B cell (primary cell): ENCODE measurements at regions not wholly inside any gene's neighbourhood (a gene's known extent, or its start where the extent isn't known, plus 50 kb on each side); places are given as distances from the start of the nearest gene placed in this dataset.

Source experiments
- ATAC-seq: fragments of 200-7000 bp; cut with Tn5 transposase; one replicate; pipeline ENCODE4 v1.10.0; 2021; ENCODE audit warnings: low read depth, mild to moderate bottlenecking, moderate number of reproducible peaks, moderate library complexity
- CTCF ChIA-PET: fragments of 350-600 bp; sonication (Branson Sonifier 250); formaldehyde crosslinking; loops from one replicate; lab custom pipeline; 2021; ENCODE audit warnings: antibody characterized with exemption, inconsistent platforms; lab: Charles Lee
- POLR2A ChIA-PET: fragments of 350-600 bp; sonication (Branson Sonifier 250); formaldehyde crosslinking; loops from one replicate; lab custom pipeline; 2021; ENCODE audit warnings: antibody characterized with exemption; lab: Charles Lee
- DNase-seq: peaks from one replicate; pipeline ENCODE4 v3.0.0; 2013
- H2AFZ ChIP-seq: 2 replicates; pipeline ENCODE4 v1.6.1; 2012; ENCODE audit warnings: mild to moderate bottlenecking, low read depth, low read length; ENCODE audit not compliant: insufficient read depth, poor library complexity, severe bottlenecking
- H3K27ac ChIP-seq, 2 donors: 1 replicate in 1 of 2; 2 replicates in 1 of 2; pipeline ENCODE4 v1.5.1; 2012 to 2013; ENCODE audit warnings: low read length in 2 of 2, mild to moderate bottlenecking in 2 of 2, moderate library complexity in 1 of 2
- H3K27me3 ChIP-seq, 4 experiments: fragments of 200-600 bp in 1 of 4; sonication (generic) in 1 of 4; replicated peaks in 1 of 4; 1 replicate in 2 of 4; 2 replicates in 2 of 4; pipeline versions ENCODE4 v1.6.1 to v1.7.0; 2013 to 2016; ENCODE audit warnings: low read length in 3 of 4, mild to moderate bottlenecking in 2 of 4, mixed read lengths in 1 of 4, moderate library complexity in 1 of 4; ENCODE audit not compliant: insufficient read depth in 4 of 4, control insufficient read depth in 3 of 4; ENCODE audit errors: control extremely low read depth in 1 of 4
- H3K36me3 ChIP-seq, 2 experiments: replicated peaks in 1 of 2; 1 replicate in 1 of 2; 2 replicates in 1 of 2; pipeline versions ENCODE4 v1.6.1 to v1.7.1; 2013; ENCODE audit warnings: low read length in 1 of 2; ENCODE audit not compliant: insufficient read depth in 2 of 2, control insufficient read depth in 1 of 2; ENCODE audit errors: control extremely low read depth in 1 of 2, extremely low read depth in 1 of 2
- H3K4me1 ChIP-seq, 2 donors: fragments of 200-600 bp in 1 of 2; sonication (generic) in 1 of 2; 1 replicate in 1 of 2; 2 replicates in 1 of 2; pipeline versions ENCODE4 v1.5.1 to v1.6.1; 2013 to 2017; ENCODE audit warnings: low read length in 2 of 2; ENCODE audit not compliant: control insufficient read depth in 2 of 2, insufficient read depth in 2 of 2
- H3K4me2 ChIP-seq: replicated peaks from 2 replicates; pipeline ENCODE3; 2012; ENCODE audit warnings: mild to moderate bottlenecking, low read depth, low read length; ENCODE audit not compliant: poor library complexity, severe bottlenecking
- H3K4me3 ChIP-seq, 5 experiments: fragments of 200-600 bp in 1 of 5; sonication (generic) in 1 of 5; 1 replicate in 3 of 5; 2 replicates in 2 of 5; pipeline versions ENCODE4 v1.5.1 to v1.7.0; 2011 to 2016; ENCODE audit warnings: low read length in 4 of 5, mild to moderate bottlenecking in 4 of 5, low read depth in 2 of 5, control low read depth in 1 of 5, moderate library complexity in 1 of 5; ENCODE audit not compliant: insufficient read depth in 1 of 5; ENCODE audit errors: control extremely low read depth in 1 of 5, extremely low read depth in 1 of 5
- H3K79me2 ChIP-seq: fragments of 200-600 bp; sonication (generic); one replicate; pipeline ENCODE4 v1.6.0; 2016; ENCODE audit warnings: low read length; ENCODE audit not compliant: control insufficient read depth, insufficient read depth
- H3K9ac ChIP-seq: fragments of 200-600 bp; sonication (generic); 2 replicates; pipeline ENCODE4 v1.6.1; 2017; ENCODE audit warnings: mild to moderate bottlenecking, low read length, moderate library complexity
- H3K9me3 ChIP-seq, 3 donors: one replicate each; pipeline versions ENCODE4 v1.6.1 to v1.7.1; 2013; ENCODE audit warnings: low read length in 2 of 3; ENCODE audit not compliant: control insufficient read depth in 2 of 3, insufficient read depth in 1 of 3; ENCODE audit errors: control extremely low read depth in 1 of 3
- H4K20me1 ChIP-seq: 2 replicates; pipeline ENCODE4 v1.6.0; 2012; ENCODE audit warnings: mild to moderate bottlenecking, low read length; ENCODE audit not compliant: insufficient read depth, control insufficient read depth, poor library complexity, severe bottlenecking
- H3K27ac Mint-ChIP-seq: one replicate; pipeline ENCODE4 v1.8.0; 2021; ENCODE audit warnings: mixed read lengths
- H3K27me3 Mint-ChIP-seq: one replicate; pipeline ENCODE4 v1.8.0; 2021; ENCODE audit warnings: mixed read lengths
- H3K4me1 Mint-ChIP-seq: one replicate; pipeline ENCODE4 v1.8.0; 2021; ENCODE audit warnings: mixed read lengths
- H3K4me3 Mint-ChIP-seq: one replicate; pipeline ENCODE4 v1.8.0; 2021; ENCODE audit warnings: mixed read lengths
- H3K9me3 Mint-ChIP-seq: one replicate; pipeline ENCODE4 v1.8.0; 2022; ENCODE audit warnings: mixed read lengths; ENCODE audit not compliant: insufficient read depth
- EZH2 ChIP-seq: IDR thresholded peaks from 2 replicates; pipeline ENCODE4 v1.6.1; 2012; ENCODE audit warnings: borderline replicate concordance, low read depth, mild to moderate bottlenecking, moderate library complexity, low read length; ENCODE audit not compliant: insufficient read depth, poor library complexity, severe bottlenecking
- WGBS: methylation state at CpG from one replicate; pipeline ENCODE4 v1.1.5; 2013; ENCODE audit warnings: missing lambda C conversion rate; ENCODE audit not compliant: insufficient coverage; 5-methylcytosine and 5-hydroxymethylcytosine counted together
- intact Hi-C: fragments of 100-400 bp; cut with micrococcal nuclease; formaldehyde crosslinking; loops from one replicate; pipeline ENCODE4 v1.10.0; 2022
- TF ChIP-seq, protein P1 (sequence below): fragments of 200-600 bp; IDR thresholded peaks from one replicate; pipeline ENCODE4 v1.8.0; 2022; ENCODE audit warnings: antibody characterized with exemption, mild to moderate bottlenecking

- Mint-ChIP-seq H3K9me3 (no peaks in the 10 kb centered on the region), H3K27ac (no peak overlapping the region), H3K27me3 (peaks cover 13% of the 10 kb centered on the region), H3K4me1 (no peaks in the 10 kb centered on the region), H3K4me3 (no peak overlapping the region)
- no peak overlapping the region for H3K4me3 ChIP-seq
- H4K20me1 ChIP-seq: no peaks in the 10 kb centered on the region
- no peak overlapping the region for H3K9ac ChIP-seq
- no peak for DNase-seq
- H3K27me3 ChIP-seq: peaks cover 0 to 6% (median 0%) of the 10 kb centered on the region in 4 experiments
- no peaks in the 10 kb centered on the region for H3K9me3 ChIP-seq
- H3K36me3 ChIP-seq: no peaks in the 10 kb centered on the region
- H3K4me2 ChIP-seq: no peak overlapping the region
- H2AFZ ChIP-seq: no peak overlapping the region
- no peaks in the 10 kb centered on the region for H3K4me1 ChIP-seq
- ATAC-seq: no peak
- POLR2A ChIA-PET: no interaction called here
- H3K27ac ChIP-seq: no peak overlapping the region
- intact Hi-C loops: no loop called here
- TF ChIP-seq, protein P1, sequence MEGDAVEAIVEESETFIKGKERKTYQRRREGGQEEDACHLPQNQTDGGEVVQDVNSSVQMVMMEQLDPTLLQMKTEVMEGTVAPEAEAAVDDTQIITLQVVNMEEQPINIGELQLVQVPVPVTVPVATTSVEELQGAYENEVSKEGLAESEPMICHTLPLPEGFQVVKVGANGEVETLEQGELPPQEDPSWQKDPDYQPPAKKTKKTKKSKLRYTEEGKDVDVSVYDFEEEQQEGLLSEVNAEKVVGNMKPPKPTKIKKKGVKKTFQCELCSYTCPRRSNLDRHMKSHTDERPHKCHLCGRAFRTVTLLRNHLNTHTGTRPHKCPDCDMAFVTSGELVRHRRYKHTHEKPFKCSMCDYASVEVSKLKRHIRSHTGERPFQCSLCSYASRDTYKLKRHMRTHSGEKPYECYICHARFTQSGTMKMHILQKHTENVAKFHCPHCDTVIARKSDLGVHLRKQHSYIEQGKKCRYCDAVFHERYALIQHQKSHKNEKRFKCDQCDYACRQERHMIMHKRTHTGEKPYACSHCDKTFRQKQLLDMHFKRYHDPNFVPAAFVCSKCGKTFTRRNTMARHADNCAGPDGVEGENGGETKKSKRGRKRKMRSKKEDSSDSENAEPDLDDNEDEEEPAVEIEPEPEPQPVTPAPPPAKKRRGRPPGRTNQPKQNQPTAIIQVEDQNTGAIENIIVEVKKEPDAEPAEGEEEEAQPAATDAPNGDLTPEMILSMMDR: no peak
- no peak for TF ChIP-seq EZH2
- WGBS: 100% methylated on average over 2 of the region's 2 CpGs
- H3K79me2 ChIP-seq: no peaks in the 10 kb centered on the region
- CTCF ChIA-PET: no interaction called here
Observed at GRCh38 chr1:30280572-30280971, 442.8 kb downstream of the MATN1 start.

DNA sequence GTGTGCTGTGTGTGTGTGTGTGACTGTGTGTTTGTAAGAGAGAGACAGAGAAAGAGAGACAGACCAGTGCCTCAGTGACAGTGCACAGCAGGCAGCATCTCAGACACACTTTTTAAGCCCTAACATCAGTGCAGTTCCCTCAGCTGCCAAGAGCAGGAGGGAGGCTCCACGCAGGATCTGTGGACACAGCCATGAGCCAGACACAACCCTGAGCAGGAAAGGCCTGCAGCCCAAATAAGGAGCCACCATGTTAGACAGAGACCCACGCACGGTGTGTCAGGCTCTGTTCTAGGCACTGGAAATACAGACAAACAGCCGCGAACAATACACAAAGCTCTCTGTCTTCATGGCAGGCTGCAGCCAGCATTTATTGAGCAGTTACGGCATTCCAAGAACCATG, 445.5 kb downstream of the MATN1 start:
- peaks cover 0 to 18% (median 5%) of the 10 kb centered on the region in 3 donors for H3K9me3 ChIP-seq

More for the DNA sequence above, 445.5 kb downstream of the MATN1 start:
- Histone ChIP-seq H4K20me1 (no peaks in the 10 kb centered on the region), H3K4me2 (no peak overlapping the region), H2AFZ (no peak overlapping the region), H3K27me3 (peaks cover 0 to 6% (median 0%) of the 10 kb centered on the region in 4 experiments), H3K9ac (no peak overlapping the region), H3K36me3 (no peaks in the 10 kb centered on the region), H3K27ac (no peak overlapping the region), H3K79me2 (no peaks in the 10 kb centered on the region), H3K4me3 (no peak overlapping the region), H3K4me1 (no peaks in the 10 kb centered on the region)
- Mint-ChIP-seq H3K4me3 (no peak overlapping the region), H3K4me1 (no peaks in the 10 kb centered on the region), H3K9me3 (no peaks in the 10 kb centered on the region), H3K27me3 (peaks cover 13% of the 10 kb centered on the region), H3K27ac (no peak overlapping the region)
- ChIA-PET POLR2A (no interaction called here), CTCF (no interaction called here)
- ATAC-seq: no peak
- no peak for DNase-seq
- no peak for TF ChIP-seq EZH2
- TF ChIP-seq, protein P1: no peak
- 91% methylated on average over 6 of the region's 6 CpGs for whole genome bisulfite sequencing
- intact Hi-C loops: no loop called here
